Adrenal gland (tissue), 9 donors: ENCODE measurements at regions not wholly inside any gene's neighbourhood (a gene's known extent, or its start where the extent isn't known, plus 50 kb on each side); places are given as distances from the start of the nearest gene placed in this dataset.

Experiments used
- DNase-seq, 7 donors: peaks; one replicate each; pipeline ENCODE4 v3.0.0-alpha.2; 2019 to 2020
- H3K27ac ChIP-seq, 5 donors: fragments of 200-600 bp; sonication (generic) in 4 of 5; 1 replicate in 3 of 5; 2 replicates in 2 of 5; pipeline versions ENCODE4 v1.5.1 to v1.8.0; 2016 to 2020; ENCODE audit warnings: mild to moderate bottlenecking in 1 of 5
- H3K27me3 ChIP-seq: fragments of 200-600 bp; 2 replicates; pipeline ENCODE4 v1.8.0; 2021
- H3K36me3 ChIP-seq, 2 donors: fragments of 200-600 bp; replicated peaks in 1 of 2; 1 replicate in 1 of 2; 2 replicates in 1 of 2; pipeline versions ENCODE4 v1.5.1 to v1.8.0; 2018 to 2022
- H3K4me1 ChIP-seq, 2 donors: fragments of 200-600 bp; replicated peaks in 1 of 2; 1 replicate in 1 of 2; 2 replicates in 1 of 2; pipeline versions ENCODE4 v1.5.1 to v1.8.0; 2018 to 2021
- H3K4me3 ChIP-seq, 4 donors: fragments of 200-600 bp; sonication (generic) in 3 of 4; one replicate each; pipeline ENCODE4 v1.5.1; 2016 to 2018
- H3K9me3 ChIP-seq, 3 donors: fragments of 200-600 bp; sonication (generic) in 1 of 3; replicated peaks in 1 of 3; 1 replicate in 2 of 3; 2 replicates in 1 of 3; pipeline versions ENCODE4 v1.5.1 to v1.8.0; 2016 to 2021
- CTCF ChIP-seq, 6 experiments: fragments of 450-650 bp in 4 of 6; fragments of 200-600 bp in 2 of 6; sonication (generic) in 1 of 6; IDR thresholded peaks; 1 replicate in 5 of 6; 2 replicates in 1 of 6; pipeline versions ENCODE4 v1.5.1 to v1.8.0; 2016 to 2021; ENCODE audit warnings: antibody characterized with exemption in 6 of 6, mild to moderate bottlenecking in 2 of 6, moderate library complexity in 1 of 6
- POLR2A ChIP-seq, 2 donors: fragments of 450-650 bp; IDR thresholded peaks; one replicate each; pipeline ENCODE4 v1.6.1; 2017; ENCODE audit warnings: antibody characterized with exemption in 2 of 2, mild to moderate bottlenecking in 2 of 2, moderate library complexity in 1 of 2
- WGBS, 4 donors: extraction: QIAGEN DNeasy Blood & Tissue Kit in 2 of 4; methylation state at CpG; one replicate each; pipeline versions ENCODE4 v1.1.5 to v1.1.7; 2013 to 2017; 5-methylcytosine and 5-hydroxymethylcytosine counted together
- intact Hi-C, 2 donors: fragments of 100-400 bp; cut with DNase I; formaldehyde crosslinking; loops; one replicate each; pipeline versions ENCODE4 v1.14.1 to v1.15.0; 2022 to 2023
- donor health status: healthy with polysubstance abuse.
- donor health status: Bipolar disorder and iron deficiency.
- donor health status: DM: yes; HTN: yes; CAD: no.
- donor health status: DM: no; HTN: no; CAD: no.
- donor health status: DM: no; HTN: no; CAD: no.

GRCh38 chr15:98025237-98025636 is 64.7 kb downstream of the ARRDC4 start:
- Histone ChIP-seq H3K27me3 (no peaks in the 10 kb centered on the region), H3K36me3 (no peaks in the 10 kb centered on the region), H3K27ac (no peak overlapping the region), H3K4me1 (peaks cover 5 to 6% of the 10 kb centered on the region in 2 donors), H3K4me3 (no peak overlapping the region), H3K9me3 (no peaks in the 10 kb centered on the region)
- 68 to 86% (median 80%) methylated on average over 2 of the region's 2 CpGs for WGBS, 4 donors
- no peak for DNase-seq
- TF ChIP-seq POLR2A (IDR thresholded peaks at IDR 0.05) (no peak), CTCF (IDR thresholded peaks at IDR 0.05) (no peak)
- intact Hi-C loops, result no loop called here

DNA sequence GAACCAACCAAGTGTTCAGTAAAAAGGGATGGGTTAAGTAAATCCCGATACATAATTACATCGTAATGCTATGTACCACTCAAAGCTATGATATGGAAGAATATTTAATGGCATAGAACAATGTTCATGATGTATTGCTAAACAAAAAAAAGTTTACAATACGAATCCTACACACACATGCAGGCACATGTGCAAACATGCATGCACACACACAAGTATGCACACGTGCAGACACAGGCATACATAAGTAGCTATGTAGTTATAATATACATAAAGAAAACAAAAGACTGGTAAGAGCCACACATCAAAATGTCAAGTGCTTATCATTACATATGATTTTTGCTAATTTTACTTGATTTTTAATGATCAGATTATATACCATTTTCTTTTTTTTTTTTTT is 74.2 kb downstream of the ARRDC4 start:
- H3K27me3 ChIP-seq, result no peaks in the 10 kb centered on the region
- H3K27ac ChIP-seq, result no peak overlapping the region
- H3K4me3 ChIP-seq, result no peak overlapping the region
- no peaks in the 10 kb centered on the region for H3K9me3 ChIP-seq
- TF ChIP-seq CTCF (IDR thresholded peaks at IDR 0.05) (no peak), POLR2A (IDR thresholded peaks at IDR 0.05) (no peak)
- H3K36me3 ChIP-seq, result no peaks in the 10 kb centered on the region
- intact Hi-C loops, result loop anchor here in 1 of 2 donors (5.0 kb wide), 1 partner anchor 38 kb away; no protein-coding TSS in a partner anchor
- WGBS, 4 donors, result 76 to 94% (median 83%) methylated on average over 4 of the region's 4 CpGs
- no peaks in the 10 kb centered on the region for H3K4me1 ChIP-seq
- no peak for DNase-seq

GRCh38 chr15:98035134-98035533 is 74.6 kb downstream of the ARRDC4 start:
- H3K27ac ChIP-seq, result no peak overlapping the region
- no peaks in the 10 kb centered on the region for H3K4me1 ChIP-seq
- no peaks in the 10 kb centered on the region for H3K36me3 ChIP-seq
- no peak overlapping the region for H3K4me3 ChIP-seq
- H3K9me3 ChIP-seq, result no peaks in the 10 kb centered on the region
- intact Hi-C loops, result loop anchor here in 1 of 2 donors (5.0 kb wide), 1 partner anchor 37 kb away; no protein-coding TSS in a partner anchor
- no peak for TF ChIP-seq POLR2A (IDR thresholded peaks at IDR 0.05)
- TF ChIP-seq CTCF (IDR thresholded peaks at IDR 0.05), result no peak
- no peaks in the 10 kb centered on the region for H3K27me3 ChIP-seq
- DNase-seq, result no peak
- WGBS, 4 donors, result 89 to 94% (median 91%) methylated on average over 7 of the region's 7 CpGs

DNA sequence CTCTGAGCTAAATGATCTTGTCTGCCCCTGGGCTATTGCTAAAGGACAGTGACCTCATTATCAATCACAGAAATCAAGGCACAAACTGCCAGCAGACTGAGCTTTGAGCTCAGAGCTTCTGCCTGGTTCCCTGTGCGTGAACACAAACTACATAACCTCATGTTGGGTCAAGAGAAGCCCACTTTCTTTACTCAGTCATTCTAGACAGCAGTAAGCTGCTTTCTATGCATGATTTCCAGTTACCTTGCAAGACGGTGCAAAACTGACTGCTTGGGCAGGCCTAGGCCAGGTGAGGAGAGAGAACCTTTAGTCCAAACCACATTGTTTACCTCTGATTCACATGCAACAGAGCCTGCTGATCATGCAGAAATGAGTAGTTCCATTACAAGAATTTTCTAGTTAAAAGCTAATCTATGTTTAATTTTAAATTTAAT is 75.1 kb downstream of the ARRDC4 start:
- no peak for DNase-seq
- H3K4me3 ChIP-seq, result no peak overlapping the region
- no peaks in the 10 kb centered on the region for H3K4me1 ChIP-seq
- no peaks in the 10 kb centered on the region for H3K36me3 ChIP-seq
- H3K27me3 ChIP-seq, result no peaks in the 10 kb centered on the region
- H3K9me3 ChIP-seq, result no peaks in the 10 kb centered on the region
- intact Hi-C loops, result loop anchor here in 1 of 2 donors (5.0 kb wide), 1 partner anchor 37 kb away; no protein-coding TSS in a partner anchor
- WGBS, 4 donors, result 79 to 97% (median 85%) methylated on average over 2 of the region's 2 CpGs
- H3K27ac ChIP-seq, result no peak overlapping the region
- TF ChIP-seq CTCF (IDR thresholded peaks at IDR 0.05) (no peak), POLR2A (IDR thresholded peaks at IDR 0.05) (no peak)
